T-helper 1 cell treated with Interleukin-12 subunit alpha and Interleukin-12 subunit beta and Interleukin-4 antibody, amounts not matched to agents 30 ng/mL and 1 ng/mL, for 36 hours (primary cell): ENCODE measurements at regions not wholly inside any gene's neighbourhood (a gene's known extent, or its start where the extent isn't known, plus 50 kb on each side); places are given as distances from the start of the nearest gene placed in this dataset.
"Not testable (repeated sequence)": the region's sequence is repeated elsewhere in the genome, so short reads cannot be mapped to it uniquely, and the experiment has no call there.

Experiments used
- intact Hi-C: fragments of 100-400 bp; cut with micrococcal nuclease; formaldehyde crosslinking; loops from one replicate; pipeline ENCODE4 v1.15.1; 2024

DNA sequence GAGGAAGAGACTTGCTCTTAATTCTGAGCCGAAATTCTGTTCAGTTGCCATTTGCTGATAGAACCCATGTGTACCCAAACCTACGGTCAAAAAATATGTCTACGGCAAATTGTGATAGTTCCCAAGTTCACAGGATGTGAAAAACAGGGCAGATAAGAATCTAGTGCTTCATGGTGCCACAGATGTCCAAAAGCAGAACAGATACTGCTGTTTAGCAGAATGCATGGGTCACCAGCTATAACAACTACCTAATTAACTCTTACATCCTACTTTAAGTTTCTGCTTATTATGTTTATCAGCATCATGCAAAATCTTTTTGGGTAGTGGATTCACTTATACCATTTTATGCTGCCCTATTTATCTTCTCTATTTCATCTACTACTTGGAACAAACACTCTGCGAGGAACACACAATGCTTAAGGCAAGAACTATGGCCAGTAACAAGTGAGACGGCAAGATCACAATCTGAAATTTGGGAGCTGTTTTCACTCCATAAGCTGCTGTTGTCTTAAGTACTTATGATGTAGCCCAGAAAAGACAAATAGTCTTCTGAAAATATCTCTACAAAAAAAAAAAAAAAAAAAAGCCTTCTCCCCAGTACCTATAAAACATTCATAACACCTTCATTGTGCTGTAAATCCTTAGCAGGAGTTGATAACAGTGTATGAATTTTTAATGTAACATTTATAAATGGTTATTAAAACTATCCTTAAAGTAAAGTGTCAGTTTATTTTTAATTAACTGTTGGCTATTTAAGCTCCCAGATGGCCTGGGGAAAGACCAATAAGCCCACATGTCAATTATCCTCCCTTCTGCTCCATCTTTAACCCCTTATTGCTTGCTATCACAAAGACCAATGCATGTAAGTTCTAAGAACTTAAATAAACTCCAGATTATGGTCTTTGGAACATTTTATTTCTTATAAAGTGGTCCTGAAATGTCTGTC is 232.3 kb downstream of the TLR4 start:
- intact Hi-C loops, result no loop called here

GRCh38 chr9:117938086-117938485 is 233.9 kb downstream of the TLR4 start:
- intact Hi-C loops, result no loop called here

GRCh38 chr9:117938896-117939295 is 234.7 kb downstream of the TLR4 start:
- intact Hi-C loops, result no loop called here

GRCh38 chr9:117944750-117945149 is 240.5 kb downstream of the TLR4 start:
- intact Hi-C loops, result not testable (repeated sequence)

- intact Hi-C loops, result no loop called here
Observed at GRCh38 chr9:117945286-117945685, 241.1 kb downstream of the TLR4 start.

GRCh38 chr9:117951127-117951526 is 246.9 kb downstream of the TLR4 start:
- intact Hi-C loops, result no loop called here

DNA sequence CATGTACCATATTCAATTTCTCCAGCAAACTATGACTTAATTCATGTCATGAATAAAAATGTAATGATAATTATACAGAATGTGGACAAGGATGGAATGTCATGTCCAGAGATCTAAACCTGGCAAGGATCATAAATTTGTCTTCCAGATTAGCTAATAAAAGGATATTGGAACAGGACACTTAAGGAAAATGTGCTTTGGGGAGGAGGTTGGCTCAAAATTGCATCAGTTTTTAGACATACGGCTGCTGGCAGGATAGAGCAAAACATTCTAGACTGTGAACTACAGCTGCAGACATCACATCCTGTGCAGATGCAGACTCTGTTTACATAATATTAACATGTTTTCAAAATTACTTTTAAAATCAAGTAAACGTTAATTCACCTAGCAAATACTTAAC is 248.4 kb downstream of the TLR4 start:
- intact Hi-C loops, result no loop called here

DNA sequence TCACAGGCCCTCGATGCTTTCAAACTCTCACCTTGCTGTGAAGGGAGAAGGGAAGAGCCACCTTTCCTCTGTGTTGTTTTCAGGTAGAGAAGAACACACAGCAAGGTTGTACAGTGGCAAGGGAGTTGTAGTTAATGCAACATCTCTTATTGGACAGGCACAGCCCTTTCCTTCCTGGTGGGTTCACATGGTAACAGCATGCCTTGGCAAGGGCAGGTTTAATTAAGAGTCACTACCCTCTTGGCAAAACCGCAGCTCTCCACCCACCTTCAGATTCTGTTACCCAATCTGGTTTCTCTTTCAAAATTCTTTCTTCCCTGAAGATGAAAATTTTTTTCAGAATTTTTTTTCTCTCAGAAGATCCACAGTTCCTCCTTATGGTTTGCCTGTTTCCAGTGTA is 253.1 kb downstream of the TLR4 start:
- intact Hi-C loops, result no loop called here

- intact Hi-C loops, result no loop called here
Observed at GRCh38 chr9:117958726-117959125, 254.5 kb downstream of the TLR4 start.

- intact Hi-C loops, result no loop called here
Observed at GRCh38 chr9:117963493-117964090, 259.4 kb downstream of the TLR4 start.

- intact Hi-C loops, result no loop called here
Observed at GRCh38 chr9:117970276-117971050, 266.3 kb downstream of the TLR4 start.

GRCh38 chr9:117974108-117974507 is 269.9 kb downstream of the TLR4 start:
- intact Hi-C loops, result no loop called here

- intact Hi-C loops, result no loop called here
Observed at GRCh38 chr9:117979914-117980313, 275.7 kb downstream of the TLR4 start.

DNA sequence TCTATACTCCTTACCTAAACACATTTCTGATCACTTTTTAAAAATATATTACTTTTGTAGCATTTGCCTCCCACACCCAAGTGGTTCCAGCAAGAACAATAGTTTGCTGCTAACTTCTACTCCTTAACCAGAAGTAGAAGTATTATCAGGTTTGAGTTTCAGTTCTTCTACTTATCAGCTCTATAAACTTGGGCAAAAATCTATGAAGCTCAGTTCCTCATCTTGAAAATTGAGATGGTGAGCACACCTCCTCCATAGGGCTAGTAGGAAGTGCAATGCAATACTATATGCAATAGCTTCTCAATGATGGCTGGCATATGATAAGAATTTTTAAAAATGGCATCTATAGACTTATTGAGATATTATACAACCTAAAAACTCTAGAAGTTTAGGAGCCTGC is 283.7 kb downstream of the TLR4 start:
- intact Hi-C loops, result no loop called here

DNA sequence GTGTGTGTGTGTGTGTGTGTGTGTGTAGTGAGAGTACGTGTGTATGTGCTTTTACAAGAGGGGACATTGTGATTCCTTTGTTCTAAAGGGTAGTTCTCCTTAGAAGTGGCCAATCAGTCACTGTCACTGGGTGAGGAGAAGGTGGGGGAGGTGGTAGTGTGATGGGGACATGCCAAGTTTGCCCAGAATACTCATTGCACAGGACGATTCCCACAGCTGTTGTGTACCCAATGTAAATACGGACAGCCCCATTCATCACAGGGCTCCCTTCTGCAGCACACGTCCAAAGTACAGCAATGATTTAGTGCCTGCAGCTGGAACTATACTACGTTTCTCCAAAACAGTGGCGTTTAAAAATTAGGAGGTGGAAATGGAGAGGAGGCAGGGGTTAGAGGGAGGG is 287.8 kb downstream of the TLR4 start:
- intact Hi-C loops, result no loop called here

DNA sequence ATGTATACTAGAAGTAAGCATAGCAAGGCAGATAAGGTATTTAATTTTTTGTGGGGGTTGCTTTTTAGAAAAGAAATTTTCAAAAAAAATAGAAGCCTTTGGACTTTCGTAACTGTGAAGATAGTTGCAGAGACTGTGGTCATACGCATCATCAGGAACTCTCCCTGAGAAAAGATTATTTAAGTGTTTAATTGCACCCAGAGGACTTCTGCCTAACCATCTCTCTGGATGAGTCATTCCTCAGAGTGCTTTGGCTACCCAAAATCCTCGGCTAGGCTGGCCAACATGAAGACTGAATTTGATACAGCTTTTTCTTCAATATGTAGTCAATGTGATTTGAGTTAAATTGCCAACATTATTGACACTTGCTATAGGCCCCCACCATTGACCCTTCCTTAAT is 296.4 kb downstream of the TLR4 start:
- intact Hi-C loops, result no loop called here

GRCh38 chr9:118003240-118003639 is 299.0 kb downstream of the TLR4 start:
- intact Hi-C loops, result no loop called here

DNA sequence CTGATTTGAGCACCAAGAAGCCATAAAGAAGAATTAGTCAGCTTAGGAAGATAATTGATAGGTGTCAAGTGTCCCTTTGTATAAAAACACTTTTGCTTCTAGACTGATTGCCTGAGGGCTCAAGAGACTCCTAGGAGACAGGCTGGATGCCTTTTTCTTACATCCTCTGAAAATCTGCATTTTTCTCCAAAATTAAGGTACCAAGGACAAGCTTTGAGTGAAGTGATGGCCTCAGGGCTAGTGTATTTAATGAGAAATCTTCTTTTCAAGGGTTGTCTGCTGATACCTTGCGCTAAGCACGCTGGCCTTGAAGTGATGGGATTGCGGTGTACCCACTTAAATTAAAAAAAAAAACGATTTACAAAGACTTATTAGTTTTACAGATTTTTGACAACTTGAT is 304.0 kb downstream of the TLR4 start:
- intact Hi-C loops, result no loop called here

DNA sequence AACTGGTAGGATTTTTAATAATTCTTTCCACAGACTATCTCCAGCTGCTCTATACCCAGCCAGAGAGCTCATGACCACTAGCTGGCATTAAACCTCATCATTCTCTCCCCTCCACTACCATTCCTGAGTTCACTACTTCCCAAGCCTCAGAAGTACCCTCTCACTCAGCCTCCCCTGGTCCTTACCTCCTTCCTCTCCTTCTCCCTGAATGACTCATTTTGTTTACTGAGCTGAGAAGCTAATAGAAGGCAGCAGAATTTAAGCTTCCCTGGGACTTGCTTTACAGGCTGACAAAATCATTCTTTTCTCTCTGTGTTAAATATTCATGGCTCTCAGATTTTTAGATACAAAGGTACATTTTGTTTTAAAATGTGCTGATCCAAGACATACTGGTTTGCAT is 305.4 kb downstream of the TLR4 start:
- intact Hi-C loops, result no loop called here

- intact Hi-C loops, result no loop called here
Observed at GRCh38 chr9:118017607-118018122, 313.5 kb downstream of the TLR4 start.

GRCh38 chr9:118023644-118024043 is 319.4 kb downstream of the TLR4 start:
- intact Hi-C loops, result no loop called here

- intact Hi-C loops, result no loop called here
Observed at GRCh38 chr9:118028225-118028624, 324.0 kb downstream of the TLR4 start.
